HepG2 (cell line): ENCODE measurements at regions not wholly inside any gene's neighbourhood (a gene's known extent, or its start where the extent isn't known, plus 50 kb on each side); places are given as distances from the start of the nearest gene placed in this dataset.
A peak's percentile ranks its signal among the peaks of the same experiment; 100 is the strongest.

Source experiments
- ADNP ChIP-seq: sonication (generic); formaldehyde crosslinking; IDR thresholded peaks from 2 replicates; pipeline ENCODE4 v1.4.0; 2020; ENCODE audit warnings: missing genetic modification reagents
- FOSL2 ChIP-seq: sonication (generic); formaldehyde crosslinking; IDR thresholded peaks from 2 replicates; pipeline ENCODE4 v1.4.0; 2020; ENCODE audit warnings: missing genetic modification reagents
- FOXP1 ChIP-seq, 2 experiments: fragments of 450-650 bp in 1 of 2; IDR thresholded peaks; 2 replicates each; pipeline ENCODE4 v1.6.1; 2017 to 2018; ENCODE audit warnings: antibody characterized with exemption in 1 of 2
- GATAD1 ChIP-seq: IDR thresholded peaks from 2 replicates; pipeline ENCODE4 v1.6.1; 2016; ENCODE audit warnings: missing genetic modification reagents, missing compliant biosample characterization
- HINFP ChIP-seq: sonication (generic); formaldehyde crosslinking; IDR thresholded peaks from 2 replicates; pipeline ENCODE4 v1.4.0; 2020; ENCODE audit warnings: low read depth, mild to moderate bottlenecking, missing genetic modification reagents
- MEF2D ChIP-seq: sonication (generic); formaldehyde crosslinking; IDR thresholded peaks from 2 replicates; pipeline ENCODE4 v1.5.1; 2020; ENCODE audit warnings: mild to moderate bottlenecking, missing genetic modification reagents
- MYC ChIP-seq: sonication (generic); formaldehyde crosslinking; IDR thresholded peaks from 2 replicates; pipeline ENCODE4 v1.9.0; 2021; ENCODE audit warnings: missing genetic modification reagents, borderline replicate concordance
- NONO ChIP-seq, 2 experiments: fragments of 450-650 bp in 1 of 2; sonication (generic) in 1 of 2; formaldehyde crosslinking in 1 of 2; IDR thresholded peaks in 1 of 2; conservative IDR thresholded peaks in 1 of 2; 2 replicates each; pipeline versions ENCODE4 v1.6.1 to v1.8.0; 2017 to 2022; ENCODE audit warnings: mild to moderate bottlenecking in 1 of 2, missing genetic modification reagents in 1 of 2, moderate library complexity in 1 of 2
- POGK ChIP-seq: sonication (generic); formaldehyde crosslinking; conservative IDR thresholded peaks from 2 replicates; pipeline ENCODE4 v1.8.0; 2022; ENCODE audit warnings: mild to moderate bottlenecking, moderate library complexity, missing genetic modification reagents
- SOX5 ChIP-seq: IDR thresholded peaks from 2 replicates; pipeline ENCODE4 v1.6.1; 2016; ENCODE audit warnings: borderline replicate concordance
- TEAD3 ChIP-seq: optimal IDR thresholded peaks from 2 replicates; pipeline ENCODE3; 2016; ENCODE audit warnings: borderline replicate concordance
- ZKSCAN5 ChIP-seq: sonication (generic); formaldehyde crosslinking; IDR thresholded peaks from 2 replicates; pipeline ENCODE4 v1.5.1; 2020; ENCODE audit warnings: mild to moderate bottlenecking, missing genetic modification reagents
- ZNF205 ChIP-seq: IDR thresholded peaks from 2 replicates; pipeline ENCODE4 v1.6.1; 2018; ENCODE audit warnings: missing biosample characterization, missing genetic modification reagents
- ZNF317 ChIP-seq: sonication (generic); formaldehyde crosslinking; IDR thresholded peaks from 2 replicates; pipeline ENCODE4 v1.5.0; 2020; ENCODE audit warnings: mild to moderate bottlenecking, missing genetic modification reagents
- ZNF441 ChIP-seq: sonication (generic); formaldehyde crosslinking; IDR thresholded peaks from 2 replicates; pipeline ENCODE4 v1.7.0; 2021; ENCODE audit warnings: missing genetic modification reagents, borderline replicate concordance
- ZNF558 ChIP-seq: sonication (generic); formaldehyde crosslinking; IDR thresholded peaks from 2 replicates; pipeline ENCODE4 v1.9.0; 2022; ENCODE audit warnings: mild to moderate bottlenecking, missing genetic modification reagents, borderline replicate concordance
- ZNF720 ChIP-seq: sonication (generic); formaldehyde crosslinking; IDR thresholded peaks from 2 replicates; pipeline ENCODE4 v1.4.0; 2020; ENCODE audit warnings: missing genetic modification reagents
- ZNF746 ChIP-seq: sonication (generic); formaldehyde crosslinking; IDR thresholded peaks from 2 replicates; pipeline ENCODE4 v1.8.0; 2022; ENCODE audit warnings: mild to moderate bottlenecking, missing genetic modification reagents
- TF ChIP-seq, protein P1 (sequence below): sonication (generic); formaldehyde crosslinking; IDR thresholded peaks from 2 replicates; pipeline ENCODE4 v1.4.0; 2020; ENCODE audit warnings: missing genetic modification reagents, borderline replicate concordance
- TF ChIP-seq, protein P2 (sequence below): sonication (generic); formaldehyde crosslinking; IDR thresholded peaks from 2 replicates; pipeline ENCODE4 v1.5.0; 2020; ENCODE audit warnings: missing genetic modification reagents, mild to moderate bottlenecking, borderline replicate concordance

GRCh38 chr13:34011552-34012085 is 193.7 kb downstream of the RFC3 start (continued):
- TF ChIP-seq GATAD1 (CRISPR knock-in tag) (0 out of 2 replicates have a peak, but pooled peaks have one; percentile 20), FOXP1 (IDR thresholded peaks at IDR 0.05) (no peak), FOXP1 (CRISPR knock-in tag; IDR thresholded peaks at IDR 0.05) (peak; percentile 61; the same call in 1 of the 2 replicates), ZNF441 (peak; percentile 68; the same call in 1 of the 2 replicates), NONO (IDR thresholded peaks at IDR 0.05) (no peak), NONO (CRISPR knock-in tag; conservative IDR thresholded peaks at IDR 0.05) (peak; percentile 27; the same call in 1 of the 2 replicates), ZNF746 (CRISPR knock-in tag) (0 out of 2 replicates have a peak, but pooled peaks have one; percentile 41), MYC (CRISPR knock-in tag) (peak; percentile 66; the same call in 1 of the 2 replicates), ZNF317 (peak; percentile 47; the same call in 1 of the 2 replicates), FOSL2 (CRISPR knock-in tag) (peak; percentile 92), ZNF558 (CRISPR knock-in tag) (no peak), ZNF720 (CRISPR knock-in tag) (no peak), ZKSCAN5 (0 out of 2 replicates have a peak, but pooled peaks have one; percentile 30), ADNP (CRISPR knock-in tag) (0 out of 2 replicates have a peak, but pooled peaks have one; percentile 49), TEAD3 (peak; percentile 96), POGK (peak; percentile 95), ZNF205 (0 out of 2 replicates have a peak, but pooled peaks have one; percentile 58), HINFP (CRISPR knock-in tag) (no peak), MEF2D (CRISPR knock-in tag) (peak; percentile 58; the same call in 1 of the 2 replicates), SOX5 (CRISPR knock-in tag) (peak; percentile 70; the same call in 1 of the 2 replicates)
- TF ChIP-seq, protein P1, sequence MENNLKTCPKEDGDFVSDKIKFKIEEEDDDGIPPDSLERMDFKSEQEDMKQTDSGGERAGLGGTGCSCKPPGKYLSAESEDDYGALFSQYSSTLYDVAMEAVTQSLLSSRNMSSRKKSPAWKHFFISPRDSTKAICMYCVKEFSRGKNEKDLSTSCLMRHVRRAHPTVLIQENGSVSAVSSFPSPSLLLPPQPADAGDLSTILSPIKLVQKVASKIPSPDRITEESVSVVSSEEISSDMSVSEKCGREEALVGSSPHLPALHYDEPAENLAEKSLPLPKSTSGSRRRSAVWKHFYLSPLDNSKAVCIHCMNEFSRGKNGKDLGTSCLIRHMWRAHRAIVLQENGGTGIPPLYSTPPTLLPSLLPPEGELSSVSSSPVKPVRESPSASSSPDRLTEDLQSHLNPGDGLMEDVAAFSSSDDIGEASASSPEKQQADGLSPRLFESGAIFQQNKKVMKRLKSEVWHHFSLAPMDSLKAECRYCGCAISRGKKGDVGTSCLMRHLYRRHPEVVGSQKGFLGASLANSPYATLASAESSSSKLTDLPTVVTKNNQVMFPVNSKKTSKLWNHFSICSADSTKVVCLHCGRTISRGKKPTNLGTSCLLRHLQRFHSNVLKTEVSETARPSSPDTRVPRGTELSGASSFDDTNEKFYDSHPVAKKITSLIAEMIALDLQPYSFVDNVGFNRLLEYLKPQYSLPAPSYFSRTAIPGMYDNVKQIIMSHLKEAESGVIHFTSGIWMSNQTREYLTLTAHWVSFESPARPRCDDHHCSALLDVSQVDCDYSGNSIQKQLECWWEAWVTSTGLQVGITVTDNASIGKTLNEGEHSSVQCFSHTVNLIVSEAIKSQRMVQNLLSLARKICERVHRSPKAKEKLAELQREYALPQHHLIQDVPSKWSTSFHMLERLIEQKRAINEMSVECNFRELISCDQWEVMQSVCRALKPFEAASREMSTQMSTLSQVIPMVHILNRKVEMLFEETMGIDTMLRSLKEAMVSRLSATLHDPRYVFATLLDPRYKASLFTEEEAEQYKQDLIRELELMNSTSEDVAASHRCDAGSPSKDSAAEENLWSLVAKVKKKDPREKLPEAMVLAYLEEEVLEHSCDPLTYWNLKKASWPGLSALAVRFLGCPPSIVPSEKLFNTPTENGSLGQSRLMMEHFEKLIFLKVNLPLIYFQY (CRISPR knock-in tag), result no peak
- TF ChIP-seq, protein P2, sequence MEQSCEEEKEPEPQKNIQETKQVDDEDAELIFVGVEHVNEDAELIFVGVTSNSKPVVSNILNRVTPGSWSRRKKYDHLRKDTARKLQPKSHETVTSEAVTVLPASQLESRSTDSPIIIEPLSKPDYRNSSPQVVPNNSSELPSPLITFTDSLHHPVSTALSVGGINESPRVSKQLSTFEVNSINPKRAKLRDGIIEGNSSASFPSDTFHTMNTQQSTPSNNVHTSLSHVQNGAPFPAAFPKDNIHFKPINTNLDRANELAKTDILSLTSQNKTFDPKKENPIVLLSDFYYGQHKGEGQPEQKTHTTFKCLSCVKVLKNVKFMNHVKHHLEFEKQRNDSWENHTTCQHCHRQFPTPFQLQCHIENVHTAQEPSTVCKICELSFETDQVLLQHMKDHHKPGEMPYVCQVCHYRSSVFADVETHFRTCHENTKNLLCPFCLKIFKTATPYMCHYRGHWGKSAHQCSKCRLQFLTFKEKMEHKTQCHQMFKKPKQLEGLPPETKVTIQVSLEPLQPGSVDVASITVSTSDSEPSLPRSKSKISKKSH, result peak; percentile 63; the same call in 1 of the 2 replicates
